Fibroblast of lung (primary cell): ENCODE measurements at regions not wholly inside any gene's neighbourhood (a gene's known extent, or its start where the extent isn't known, plus 50 kb on each side); places are given as distances from the start of the nearest gene placed in this dataset.

Source experiments
- EZH2 ChIP-seq: IDR thresholded peaks from 2 replicates; pipeline ENCODE4 v1.5.1; 2012; ENCODE audit warnings: low read length, control low read depth, mild to moderate bottlenecking; ENCODE audit errors: missing control alignments
- TF ChIP-seq, protein P1 (sequence below), 2 donors: IDR thresholded peaks in 1 of 2; conservative IDR thresholded peaks in 1 of 2; 1 replicate in 1 of 2; 2 replicates in 1 of 2; pipeline ENCODE4 v1.5.1; 2011 to 2012; ENCODE audit warnings: low read length in 2 of 2, control low read depth in 1 of 2, inconsistent platforms in 1 of 2, low read depth in 1 of 2, mild to moderate bottlenecking in 1 of 2

DNA sequence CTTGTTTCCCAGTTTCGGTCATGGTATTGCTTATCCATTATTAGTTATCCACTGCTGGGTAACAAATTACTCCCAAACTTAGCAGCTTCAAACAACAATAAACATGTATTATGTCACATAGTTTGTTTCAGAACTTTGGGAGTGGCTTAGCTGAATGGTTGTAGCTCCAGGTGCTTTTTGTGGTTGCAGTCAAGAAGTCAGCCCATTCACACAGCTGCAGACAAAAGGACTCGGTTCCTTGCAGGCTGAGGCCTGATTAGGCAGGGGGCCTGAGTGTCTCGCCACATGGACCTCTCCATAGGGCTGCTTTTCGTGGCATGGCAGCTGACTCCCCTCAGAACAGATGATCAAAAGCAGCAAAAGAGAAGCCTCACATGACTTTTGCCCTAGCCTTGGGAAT is 58.2 kb upstream of the ITGA4 start:
- TF ChIP-seq EZH2, result no peak
- TF ChIP-seq, protein P1, sequence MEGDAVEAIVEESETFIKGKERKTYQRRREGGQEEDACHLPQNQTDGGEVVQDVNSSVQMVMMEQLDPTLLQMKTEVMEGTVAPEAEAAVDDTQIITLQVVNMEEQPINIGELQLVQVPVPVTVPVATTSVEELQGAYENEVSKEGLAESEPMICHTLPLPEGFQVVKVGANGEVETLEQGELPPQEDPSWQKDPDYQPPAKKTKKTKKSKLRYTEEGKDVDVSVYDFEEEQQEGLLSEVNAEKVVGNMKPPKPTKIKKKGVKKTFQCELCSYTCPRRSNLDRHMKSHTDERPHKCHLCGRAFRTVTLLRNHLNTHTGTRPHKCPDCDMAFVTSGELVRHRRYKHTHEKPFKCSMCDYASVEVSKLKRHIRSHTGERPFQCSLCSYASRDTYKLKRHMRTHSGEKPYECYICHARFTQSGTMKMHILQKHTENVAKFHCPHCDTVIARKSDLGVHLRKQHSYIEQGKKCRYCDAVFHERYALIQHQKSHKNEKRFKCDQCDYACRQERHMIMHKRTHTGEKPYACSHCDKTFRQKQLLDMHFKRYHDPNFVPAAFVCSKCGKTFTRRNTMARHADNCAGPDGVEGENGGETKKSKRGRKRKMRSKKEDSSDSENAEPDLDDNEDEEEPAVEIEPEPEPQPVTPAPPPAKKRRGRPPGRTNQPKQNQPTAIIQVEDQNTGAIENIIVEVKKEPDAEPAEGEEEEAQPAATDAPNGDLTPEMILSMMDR (conservative IDR thresholded peaks at IDR 0.05 in 1 of 2, IDR thresholded peaks at IDR 0.05 in 1 of 2; ENCODE audit: low read depth in 1 of 2, low read length in 2 of 2), result no peak
